Brain pericyte (primary cell): ENCODE measurements at regions not wholly inside any gene's neighbourhood (a gene's known extent, or its start where the extent isn't known, plus 50 kb on each side); places are given as distances from the start of the nearest gene placed in this dataset.

Experiments used
- DNase-seq: peaks from one replicate; pipeline ENCODE4 v3.0.0-alpha.2; 2012; ENCODE audit warnings: low read depth, low spot score

DNA sequence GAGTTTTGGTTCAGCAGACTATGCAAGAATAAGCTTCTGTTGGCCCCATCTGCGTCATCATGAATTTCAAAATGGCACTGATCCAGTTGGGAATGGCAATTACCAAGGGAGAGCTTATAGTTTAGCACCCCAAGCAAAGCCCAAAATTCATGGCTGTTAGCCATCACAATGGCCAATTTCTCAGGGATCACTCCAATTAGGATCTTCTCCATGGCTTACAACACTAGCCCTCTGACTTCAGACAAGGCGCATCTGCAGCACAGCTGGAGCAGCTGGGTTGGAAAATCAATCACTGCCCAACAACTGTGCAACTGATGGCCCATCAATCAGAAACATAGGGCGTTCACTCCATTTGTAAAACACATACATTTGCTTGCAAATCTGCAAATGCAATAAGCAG, 273.6 kb downstream of the SRBD1 start:
- DNase-seq: no peak

- DNase-seq: no peak
Observed at GRCh38 chr2:45334205-45334604, 276.9 kb downstream of the SRBD1 start.

DNA sequence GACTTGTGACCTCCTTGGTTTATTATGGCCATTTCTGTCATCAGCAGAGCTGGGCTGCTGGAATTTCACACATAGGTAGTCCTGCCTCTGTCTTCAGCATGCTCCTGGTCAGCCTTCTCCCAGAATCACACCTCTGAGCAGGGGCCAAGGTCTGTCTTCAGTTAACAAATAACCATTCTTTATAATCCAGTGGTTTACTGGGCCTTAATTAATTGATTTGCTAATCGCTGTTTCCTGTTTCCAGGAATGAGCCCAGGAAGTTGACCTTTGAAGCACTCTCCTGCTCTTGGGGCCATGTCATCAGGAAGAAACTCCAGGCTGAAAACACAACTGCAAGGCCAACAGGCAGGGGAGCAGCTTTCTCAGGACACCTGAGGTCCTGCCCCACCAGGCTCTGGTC, 278.5 kb downstream of the SRBD1 start:
- DNase-seq: no peak

DNA sequence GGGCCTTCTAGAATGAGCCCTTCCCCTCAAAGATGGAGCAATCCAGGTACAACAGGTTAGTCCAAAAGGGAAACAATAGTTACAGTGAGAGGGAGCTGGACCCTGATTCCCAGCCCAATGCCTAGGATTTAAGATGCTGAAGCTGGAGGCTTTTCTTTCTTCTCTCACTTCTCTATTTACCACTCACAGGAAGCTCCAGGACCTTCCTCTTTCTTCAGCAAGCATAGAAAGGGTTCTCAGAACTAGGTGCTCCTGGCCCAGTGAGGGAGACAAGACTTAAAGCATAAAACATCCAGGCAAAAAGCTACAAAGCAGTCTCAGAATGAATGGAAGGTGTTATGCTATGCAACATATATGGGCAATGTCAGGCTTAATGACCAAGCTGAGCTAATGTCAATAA, 279.0 kb downstream of the SRBD1 start:
- no peak for DNase-seq

GRCh38 chr2:45331410-45331786, 279.7 kb downstream of the SRBD1 start:
- no peak for DNase-seq

- no peak for DNase-seq
Observed at GRCh38 chr2:45330637-45331409, 280.2 kb downstream of the SRBD1 start.

GRCh38 chr2:45330108-45330507, 281.0 kb downstream of the SRBD1 start:
- DNase-seq: no peak

DNA sequence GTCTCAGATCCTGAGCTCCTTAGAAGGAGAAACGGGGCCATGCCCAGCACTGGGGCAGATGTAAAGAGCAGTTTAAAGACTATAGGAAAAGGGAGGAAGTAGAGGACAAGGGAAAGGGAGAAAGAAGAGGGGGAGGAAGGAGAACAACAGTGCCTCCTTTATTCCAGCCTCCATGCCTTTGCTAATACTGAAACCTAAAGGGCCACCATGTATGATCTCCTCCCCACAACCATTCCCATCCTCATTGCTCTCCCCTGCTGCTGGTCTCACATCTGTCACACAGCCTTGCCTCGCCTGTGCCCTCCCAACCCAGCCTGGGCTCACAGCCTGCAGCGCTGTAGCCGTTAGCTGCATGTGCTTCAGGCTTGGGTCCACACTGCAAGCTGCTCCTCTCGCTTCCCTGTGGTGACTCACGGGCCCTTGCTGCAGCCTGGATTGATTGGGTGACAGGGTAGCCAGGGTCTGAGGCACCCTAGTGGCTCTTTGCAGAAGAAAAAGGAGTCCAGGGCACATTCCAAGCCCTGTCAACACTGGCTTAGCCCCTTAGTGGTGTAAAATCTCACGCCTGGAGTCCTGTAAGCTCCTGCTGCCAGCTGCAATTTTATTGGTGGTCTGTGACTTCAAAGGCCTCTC, 281.9 kb downstream of the SRBD1 start:
- DNase-seq: no peak

DNA sequence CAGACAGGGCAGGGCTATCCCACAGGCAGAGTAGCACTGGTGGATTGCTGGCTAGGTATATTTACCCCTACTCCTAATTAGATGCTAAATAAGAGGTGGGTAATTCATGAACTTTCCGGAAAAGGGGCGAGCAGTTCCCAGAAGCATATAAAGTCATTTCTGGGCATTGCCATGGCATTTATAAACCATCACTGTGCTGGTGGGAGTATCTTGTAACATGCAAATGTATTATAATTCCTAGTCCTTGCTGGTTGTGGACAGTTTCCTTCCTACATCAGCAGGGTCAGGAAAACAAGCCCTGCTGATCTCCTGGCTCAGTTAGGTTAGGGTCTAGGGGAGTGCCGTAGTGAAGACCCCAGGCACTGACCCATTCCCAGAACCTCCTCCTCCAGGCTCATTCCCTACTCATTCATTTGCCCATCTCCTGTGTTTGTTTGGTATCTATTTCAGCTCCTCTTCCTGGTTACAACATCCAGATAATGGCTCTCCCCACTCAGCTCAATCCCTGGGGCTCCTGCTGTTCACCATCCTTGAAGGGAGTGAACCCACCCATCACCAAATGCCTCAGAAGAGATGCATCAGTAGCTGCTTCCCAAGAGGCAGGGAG, 282.7 kb downstream of the SRBD1 start:
- no peak for DNase-seq

DNA sequence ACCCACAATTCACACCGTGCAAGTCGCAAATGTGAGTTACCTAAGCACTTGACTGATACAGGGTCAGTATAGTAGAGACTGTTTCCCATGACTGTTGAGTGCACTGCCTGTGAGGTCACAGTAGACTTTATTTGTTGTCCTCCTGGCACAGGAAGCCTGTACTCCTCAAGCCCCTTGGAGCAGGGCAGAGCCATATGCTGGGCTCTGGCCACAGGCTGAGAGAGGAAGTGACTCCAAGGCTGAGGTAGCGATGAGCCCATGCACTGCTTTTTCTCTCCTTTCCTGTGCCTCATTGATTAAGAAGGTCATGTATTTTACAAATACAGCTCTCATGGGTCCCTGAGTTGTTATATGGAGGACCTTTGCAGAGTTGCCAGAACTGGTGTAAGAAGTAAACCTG, 287.7 kb downstream of the SRBD1 start:
- no peak for DNase-seq

GRCh38 chr2:45320956-45321355, 290.1 kb downstream of the SRBD1 start:
- no peak for DNase-seq

DNA sequence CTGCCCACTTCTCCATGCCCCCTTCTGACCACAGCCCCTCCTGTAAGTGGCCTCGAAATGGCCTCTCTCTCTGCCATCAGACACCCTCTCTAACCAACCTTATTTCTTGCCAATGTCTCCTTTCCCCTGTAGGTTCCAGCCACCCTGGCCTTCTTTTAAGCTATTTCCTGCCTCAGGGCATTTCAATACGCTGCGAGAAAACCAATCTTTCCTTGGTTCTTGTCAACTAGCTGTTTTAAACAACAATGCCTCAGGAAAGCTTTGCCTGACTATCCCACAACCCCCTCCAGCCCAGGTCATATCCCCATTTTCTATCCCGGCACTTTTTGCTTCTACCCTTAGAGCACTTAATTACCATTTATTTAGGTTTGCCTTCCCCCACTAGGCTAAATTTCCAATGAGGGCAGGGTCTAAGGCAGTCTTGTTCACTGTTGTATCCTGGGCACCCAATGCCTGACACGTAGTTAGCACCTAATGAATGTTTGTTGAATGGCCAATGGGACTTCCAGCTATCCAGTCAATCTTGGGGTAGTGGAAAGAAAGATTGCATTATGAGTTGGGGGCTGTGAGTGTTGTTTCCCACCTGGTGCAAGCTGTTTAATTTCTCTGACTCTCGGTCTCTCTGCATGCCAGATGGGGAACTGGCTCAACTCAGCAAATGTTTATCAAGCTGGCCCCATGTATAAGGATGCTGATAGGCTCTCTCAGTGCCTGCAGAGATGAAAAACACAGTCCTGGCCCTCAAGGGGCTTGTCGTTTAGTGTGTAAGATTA, 291.2 kb downstream of the SRBD1 start:
- DNase-seq: no peak

DNA sequence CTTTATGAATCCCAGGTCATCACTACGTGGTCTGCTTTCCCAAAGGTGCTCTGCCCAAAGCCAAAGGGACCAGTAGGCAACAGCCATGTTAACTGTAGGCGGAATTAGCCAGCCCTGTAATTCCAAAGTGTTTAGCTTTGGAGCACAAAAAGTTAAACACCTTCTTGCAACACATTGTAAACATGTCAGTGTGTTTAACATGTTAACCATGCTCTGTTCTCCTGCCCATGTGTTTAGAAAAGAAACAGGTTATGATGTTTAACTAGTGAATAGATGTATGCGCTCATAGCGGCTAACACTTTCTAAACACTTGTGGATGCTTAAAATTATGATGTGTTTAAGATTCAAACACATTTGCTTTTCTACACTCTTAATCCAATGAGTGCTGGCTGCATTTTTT, 292.4 kb downstream of the SRBD1 start:
- no peak for DNase-seq

DNA sequence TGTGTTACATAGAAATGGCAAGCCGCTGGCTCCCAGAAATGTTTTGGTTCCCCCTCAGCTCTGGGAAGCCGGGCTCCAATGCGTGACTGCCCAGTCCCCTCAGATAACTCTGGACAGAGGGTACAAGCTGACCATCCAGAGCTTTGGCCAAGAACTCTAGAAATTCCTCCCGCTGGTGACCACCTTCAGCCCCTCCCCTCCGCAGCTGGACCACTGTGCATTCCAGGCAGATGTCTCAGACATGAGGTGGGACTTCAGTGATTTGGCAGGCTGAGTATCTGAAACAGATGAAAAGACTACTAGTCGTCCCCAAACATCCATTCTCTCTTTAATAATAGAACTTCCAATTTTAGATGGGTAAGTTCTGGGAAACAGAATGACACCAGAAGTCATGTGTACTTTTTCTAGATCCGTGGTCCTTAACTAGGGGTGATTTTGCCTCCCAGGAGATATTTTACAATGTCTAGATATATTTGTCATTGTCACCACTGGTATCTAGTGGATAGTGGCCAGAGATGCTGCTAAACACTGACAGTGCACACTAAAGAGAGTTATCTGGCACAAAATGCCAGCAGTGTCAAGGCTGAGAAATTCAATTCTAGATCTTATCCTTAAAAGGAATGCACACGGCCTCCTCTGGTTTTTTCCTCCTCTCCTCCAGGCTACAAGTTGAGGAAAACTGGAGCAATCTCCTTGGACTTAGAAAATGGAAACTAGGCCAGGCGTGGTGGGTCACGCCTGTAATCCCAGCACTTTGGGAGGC, 294.3 kb downstream of the SRBD1 start:
- no peak for DNase-seq

DNA sequence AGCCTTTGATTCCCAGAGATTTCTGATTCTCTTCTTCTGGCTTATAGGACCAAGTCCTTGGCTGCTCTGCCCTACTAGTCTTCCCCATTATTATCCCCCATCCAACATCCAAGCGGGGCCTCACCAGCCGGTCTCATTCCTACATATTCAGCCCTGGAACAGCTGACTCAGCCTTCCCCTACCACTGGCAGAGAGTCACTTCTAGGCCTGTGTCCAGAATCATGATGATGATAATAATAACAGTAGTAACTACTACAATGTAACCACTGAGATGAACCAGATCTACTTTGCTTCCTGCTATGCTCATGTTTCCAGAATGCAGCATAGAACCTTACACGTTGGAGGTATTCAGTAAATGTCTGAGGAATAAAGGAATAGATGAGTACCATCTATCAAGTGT, 295.2 kb downstream of the SRBD1 start:
- peak; percentile 24 for DNase-seq

DNA sequence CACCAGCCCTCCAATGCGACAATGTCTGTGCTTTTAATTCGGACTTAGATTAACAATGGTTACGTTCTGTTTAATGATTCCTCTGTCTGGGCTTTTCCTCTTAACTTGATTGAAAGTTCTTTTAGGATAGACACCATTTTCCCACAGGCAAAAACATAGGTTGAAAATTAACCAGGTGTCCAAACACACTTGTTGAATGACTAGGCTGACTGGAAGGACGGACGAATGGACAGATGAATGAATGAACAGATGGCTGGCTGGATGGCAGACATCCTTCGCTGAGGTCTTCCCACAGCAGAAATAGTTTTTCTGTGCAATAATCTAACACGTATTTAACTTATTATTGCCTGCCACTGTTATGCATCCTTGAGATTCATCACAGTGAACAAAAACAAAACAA, 298.8 kb downstream of the SRBD1 start:
- no peak for DNase-seq

GRCh38 chr2:45311559-45311958, 299.5 kb downstream of the SRBD1 start:
- DNase-seq: no peak

DNA sequence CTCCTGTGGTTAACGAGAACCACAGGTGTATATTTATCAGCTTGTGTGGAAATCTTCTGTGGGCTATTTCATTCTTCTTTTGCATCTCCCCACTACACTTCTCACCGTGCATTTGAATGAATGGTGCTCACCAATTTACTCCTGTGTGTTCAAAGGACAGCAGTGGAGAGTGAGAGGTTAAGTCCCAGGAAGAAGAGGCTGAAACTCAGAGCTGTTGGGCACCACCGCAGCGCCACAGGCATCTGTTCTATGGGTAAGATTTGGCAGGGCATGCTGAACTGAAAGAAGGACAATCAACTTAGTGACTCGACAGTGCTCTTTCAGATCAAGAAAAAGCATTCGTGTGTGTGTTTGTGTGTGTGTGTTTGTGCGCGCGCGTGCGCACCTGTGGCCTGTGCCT, 297.9 kb upstream of the SIX2 start:
- no peak for DNase-seq

DNA sequence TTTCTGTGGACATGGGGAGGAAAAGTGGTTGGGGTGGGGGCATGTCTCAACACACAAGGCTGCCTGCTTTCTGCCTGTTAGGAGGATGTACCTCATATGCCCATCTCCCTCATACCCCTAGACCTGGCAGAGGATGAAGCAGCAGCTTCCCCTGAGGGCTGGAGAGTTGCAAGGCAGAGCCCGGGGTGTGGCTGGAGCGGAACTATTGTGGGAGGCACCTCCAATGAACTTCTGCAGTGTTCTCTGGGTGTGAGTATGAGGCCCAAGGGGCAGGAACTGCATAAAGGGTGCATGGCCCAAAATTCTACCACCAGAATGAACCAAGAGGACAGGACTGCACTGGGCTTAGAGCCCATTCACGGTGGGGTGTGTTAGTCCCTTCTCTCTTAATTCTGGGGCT, 296.3 kb upstream of the SIX2 start:
- DNase-seq: no peak

GRCh38 chr2:45303417-45304202, 294.4 kb upstream of the SIX2 start:
- DNase-seq: no peak
